HEK293 (cell line): ENCODE measurements at regions not wholly inside any gene's neighbourhood (a gene's known extent, or its start where the extent isn't known, plus 50 kb on each side); places are given as distances from the start of the nearest gene placed in this dataset.

Experiments used
- CTCF ChIP-seq: fragments of 450-650 bp; formaldehyde crosslinking; IDR thresholded peaks from 2 replicates; pipeline ENCODE4 v1.5.1; 2016; ENCODE audit warnings: missing biosample characterization, missing genetic modification characterization
- ZNF138 ChIP-seq: fragments of 450-650 bp; formaldehyde crosslinking; IDR thresholded peaks from 2 replicates; pipeline ENCODE4 v1.5.1; 2016; ENCODE audit warnings: missing biosample characterization, missing genetic modification characterization, borderline replicate concordance
- ZNF184 ChIP-seq: fragments of 450-650 bp; IDR thresholded peaks from 2 replicates; pipeline ENCODE4 v1.5.1; 2018; ENCODE audit warnings: missing biosample characterization, mild to moderate bottlenecking, missing genetic modification characterization
- ZNF423 ChIP-seq: fragments of 450-650 bp; formaldehyde crosslinking; IDR thresholded peaks from 2 replicates; pipeline ENCODE4 v1.5.1; 2016; ENCODE audit warnings: missing biosample characterization, missing genetic modification characterization
- ZNF768 ChIP-seq: fragments of 450-650 bp; formaldehyde crosslinking; IDR thresholded peaks from 2 replicates; pipeline ENCODE4 v1.5.1; 2018; ENCODE audit warnings: missing biosample characterization, mild to moderate bottlenecking, missing genetic modification characterization
- ZSCAN30 ChIP-seq: fragments of 450-650 bp; IDR thresholded peaks from 2 replicates; pipeline ENCODE4 v1.5.1; 2018; ENCODE audit warnings: missing biosample characterization, mild to moderate bottlenecking, missing genetic modification characterization, moderate library complexity

DNA sequence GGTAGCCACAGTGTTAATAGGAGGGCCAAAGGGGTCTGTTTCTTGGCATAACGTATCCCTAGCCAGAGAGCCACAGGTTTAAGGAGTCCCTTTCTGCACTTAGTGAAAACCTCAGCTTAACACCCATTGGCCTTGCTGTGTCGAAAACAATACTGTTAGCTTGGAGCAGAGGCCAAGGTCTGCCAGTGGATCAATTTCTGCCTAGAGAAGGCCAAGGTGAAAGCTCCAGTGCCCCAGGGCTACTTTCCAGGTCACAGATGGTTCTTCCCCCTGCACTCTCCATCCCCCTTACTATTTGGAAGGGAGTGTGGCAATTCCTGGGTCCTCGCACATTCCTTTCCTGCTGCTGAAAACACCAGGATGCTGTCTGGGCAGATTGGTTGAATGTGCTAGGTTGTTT, 74.8 kb upstream of the TNP1 start:
- no peak for TF ChIP-seq CTCF (tag by site-specific recombination)
- no peak for TF ChIP-seq ZNF184 (tag by site-specific recombination)
- TF ChIP-seq ZSCAN30, result no peak
- no peak for TF ChIP-seq ZNF768 (tag by site-specific recombination)
- no peak for TF ChIP-seq ZNF423 (tag by site-specific recombination)
- TF ChIP-seq ZNF138 (tag by site-specific recombination), result no peak
